ENCODE measurements at regions not wholly inside any gene's neighbourhood (a gene's known extent, or its start where the extent isn't known, plus 50 kb on each side); places are given as distances from the start of the nearest gene placed in this dataset.

DNA sequence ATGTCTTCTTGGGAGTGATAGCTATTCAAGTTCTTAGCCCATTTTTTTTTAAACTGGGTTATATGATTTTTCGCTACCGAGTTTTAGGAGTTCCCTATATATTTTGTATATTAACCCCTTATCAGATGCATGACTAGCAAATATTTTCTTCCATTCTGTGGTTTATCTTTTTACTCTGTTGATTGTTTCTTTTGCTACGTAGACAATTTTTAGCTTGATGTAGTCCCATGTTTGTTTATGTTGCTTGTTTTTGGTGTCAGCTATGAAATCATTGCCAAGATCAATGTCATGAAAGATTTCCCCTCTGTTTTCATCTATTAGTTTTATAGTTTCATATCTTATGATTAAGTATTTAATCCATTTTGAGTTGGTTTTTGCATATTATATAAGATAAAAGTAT, 480.5 kb downstream of the CDH11 start:
- TF ChIP-seq, protein P1, sequence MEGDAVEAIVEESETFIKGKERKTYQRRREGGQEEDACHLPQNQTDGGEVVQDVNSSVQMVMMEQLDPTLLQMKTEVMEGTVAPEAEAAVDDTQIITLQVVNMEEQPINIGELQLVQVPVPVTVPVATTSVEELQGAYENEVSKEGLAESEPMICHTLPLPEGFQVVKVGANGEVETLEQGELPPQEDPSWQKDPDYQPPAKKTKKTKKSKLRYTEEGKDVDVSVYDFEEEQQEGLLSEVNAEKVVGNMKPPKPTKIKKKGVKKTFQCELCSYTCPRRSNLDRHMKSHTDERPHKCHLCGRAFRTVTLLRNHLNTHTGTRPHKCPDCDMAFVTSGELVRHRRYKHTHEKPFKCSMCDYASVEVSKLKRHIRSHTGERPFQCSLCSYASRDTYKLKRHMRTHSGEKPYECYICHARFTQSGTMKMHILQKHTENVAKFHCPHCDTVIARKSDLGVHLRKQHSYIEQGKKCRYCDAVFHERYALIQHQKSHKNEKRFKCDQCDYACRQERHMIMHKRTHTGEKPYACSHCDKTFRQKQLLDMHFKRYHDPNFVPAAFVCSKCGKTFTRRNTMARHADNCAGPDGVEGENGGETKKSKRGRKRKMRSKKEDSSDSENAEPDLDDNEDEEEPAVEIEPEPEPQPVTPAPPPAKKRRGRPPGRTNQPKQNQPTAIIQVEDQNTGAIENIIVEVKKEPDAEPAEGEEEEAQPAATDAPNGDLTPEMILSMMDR (IDR thresholded peaks at IDR 0.05), result no peak
- TF ChIP-seq POLR2A (IDR thresholded peaks at IDR 0.05), result no peak
- TF ChIP-seq POLR2AphosphoS5 (IDR thresholded peaks at IDR 0.05; ENCODE audit: insufficient read depth in 1 of 2, low read depth in 1 of 2), result no peak
- Histone ChIP-seq H3K9me3 (no peaks in the 10 kb centered on the region), H3K27me3 (no peaks in the 10 kb centered on the region), H3K4me3 (no peak overlapping the region), H3K36me3 (no peaks in the 10 kb centered on the region), H3K27ac (no peak overlapping the region), H3K4me1 (no peaks in the 10 kb centered on the region)
- intact Hi-C loops (cut with DNase I), result no loop called here
- no peak for DNase-seq (ENCODE audit: extremely low spot score in 2 of 2)

DNA sequence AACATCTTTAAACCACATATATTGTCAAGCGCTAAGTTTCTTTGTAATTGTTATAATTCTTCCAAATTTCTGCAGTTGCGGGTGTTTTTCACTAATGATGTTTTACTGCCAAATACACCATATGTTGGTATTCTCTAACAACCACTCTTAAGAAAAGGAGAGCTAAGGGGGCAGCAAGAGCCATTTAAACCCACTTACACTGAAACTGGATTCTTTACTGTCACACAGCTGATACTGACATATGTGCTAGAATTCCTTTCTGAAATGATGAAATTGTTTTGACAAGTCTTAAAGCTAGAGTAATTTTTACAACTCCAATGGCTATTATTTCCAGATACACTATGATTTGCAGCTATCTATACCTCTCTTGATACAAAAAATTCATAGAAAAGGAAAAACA, 483.1 kb downstream of the CDH11 start:
- Histone ChIP-seq H3K9me3 (no peaks in the 10 kb centered on the region), H3K36me3 (no peaks in the 10 kb centered on the region), H3K27me3 (no peaks in the 10 kb centered on the region), H3K4me1 (no peaks in the 10 kb centered on the region), H3K4me3 (no peak overlapping the region), H3K27ac (no peak overlapping the region)
- TF ChIP-seq POLR2AphosphoS5 (IDR thresholded peaks at IDR 0.05; ENCODE audit: insufficient read depth in 1 of 2, low read depth in 1 of 2) (no peak), POLR2A (IDR thresholded peaks at IDR 0.05) (no peak)
- TF ChIP-seq, protein P1 (IDR thresholded peaks at IDR 0.05), result no peak
- intact Hi-C loops (cut with DNase I), result no loop called here
- no peak for DNase-seq (ENCODE audit: extremely low spot score in 2 of 2)

DNA sequence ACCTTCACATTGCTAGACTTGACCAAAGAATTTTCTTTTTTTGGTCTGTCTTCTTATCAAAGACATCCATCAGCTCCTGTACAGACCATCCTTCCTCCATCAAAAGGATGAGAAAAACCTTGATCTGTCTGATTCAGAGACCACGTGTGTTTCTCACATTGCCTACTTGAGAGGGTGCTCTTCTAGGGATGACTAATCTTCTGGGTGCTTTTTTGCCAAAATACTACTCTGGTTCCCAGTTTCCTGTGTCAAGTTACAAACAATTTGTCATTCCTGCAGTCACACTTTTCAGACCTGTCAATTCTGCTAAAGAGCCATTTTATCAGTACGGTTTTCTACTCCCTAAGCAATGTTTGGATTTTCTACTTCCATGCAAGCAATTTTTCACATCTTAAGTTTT, 492.2 kb downstream of the CDH11 start:
- Histone ChIP-seq H3K4me3 (no peak overlapping the region), H3K9me3 (no peaks in the 10 kb centered on the region), H3K27me3 (no peaks in the 10 kb centered on the region), H3K36me3 (no peaks in the 10 kb centered on the region), H3K4me1 (no peaks in the 10 kb centered on the region), H3K27ac (no peak overlapping the region)
- DNase-seq (ENCODE audit: extremely low spot score in 2 of 2), result no peak
- intact Hi-C loops (cut with DNase I), result no loop called here
- TF ChIP-seq, protein P1 (IDR thresholded peaks at IDR 0.05), result no peak
- TF ChIP-seq POLR2A (IDR thresholded peaks at IDR 0.05) (no peak), POLR2AphosphoS5 (IDR thresholded peaks at IDR 0.05; ENCODE audit: insufficient read depth in 1 of 2, low read depth in 1 of 2) (no peak)

DNA sequence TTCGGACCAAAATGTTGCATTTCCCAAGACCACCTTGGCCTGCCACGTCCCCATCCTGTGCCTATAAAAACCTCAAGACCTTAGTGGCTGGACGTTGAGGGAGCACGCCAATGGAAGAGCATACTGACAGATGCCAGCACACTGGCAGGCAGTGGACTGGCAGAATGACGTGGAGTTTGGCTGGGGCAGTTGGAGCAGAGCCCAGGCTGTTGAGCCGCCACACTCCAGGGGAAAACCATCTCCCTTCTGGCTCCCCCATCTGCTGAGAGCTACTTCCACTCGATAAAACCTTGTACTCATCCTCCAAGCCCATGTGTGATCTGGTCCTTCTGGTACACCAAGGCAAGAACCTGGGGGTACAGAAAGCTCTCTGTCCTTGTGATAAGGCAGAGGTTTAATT, 494.1 kb downstream of the CDH11 start:
- H3K9me3 ChIP-seq, result no peaks in the 10 kb centered on the region
- H3K27me3 ChIP-seq, result no peaks in the 10 kb centered on the region
- H3K36me3 ChIP-seq, result no peaks in the 10 kb centered on the region
- H3K27ac ChIP-seq, result no peak overlapping the region
- no peak for DNase-seq (ENCODE audit: extremely low spot score in 2 of 2)
- H3K4me1 ChIP-seq, result no peaks in the 10 kb centered on the region
- TF ChIP-seq POLR2A (IDR thresholded peaks at IDR 0.05) (no peak), POLR2AphosphoS5 (IDR thresholded peaks at IDR 0.05; ENCODE audit: insufficient read depth in 1 of 2, low read depth in 1 of 2) (no peak)
- TF ChIP-seq, protein P1 (IDR thresholded peaks at IDR 0.05), result no peak
- H3K4me3 ChIP-seq, result no peak overlapping the region
- intact Hi-C loops (cut with DNase I), result no loop called here

DNA sequence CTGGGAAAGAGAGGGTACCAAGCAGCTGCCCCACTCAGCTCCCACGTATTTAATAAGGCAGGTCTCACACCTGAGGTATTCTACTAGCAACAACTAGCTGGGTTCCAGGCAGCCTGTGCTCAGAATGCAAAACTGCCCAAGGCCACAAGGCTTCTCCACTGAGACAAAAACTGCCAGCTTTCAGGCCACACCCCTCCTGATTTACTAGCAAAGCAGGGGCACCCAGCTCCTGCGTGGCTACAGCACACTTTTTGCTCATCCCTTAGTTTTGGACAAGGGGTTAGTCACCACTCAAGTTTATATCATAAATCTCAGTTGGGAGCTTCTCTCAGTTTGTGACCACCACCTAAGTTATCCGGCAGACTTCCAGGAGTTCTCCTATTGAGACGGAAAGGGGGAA, 494.6 kb downstream of the CDH11 start:
- no peak overlapping the region for H3K27ac ChIP-seq
- no peak for DNase-seq (ENCODE audit: extremely low spot score in 2 of 2)
- TF ChIP-seq POLR2A (IDR thresholded peaks at IDR 0.05) (no peak), POLR2AphosphoS5 (IDR thresholded peaks at IDR 0.05; ENCODE audit: insufficient read depth in 1 of 2, low read depth in 1 of 2) (no peak)
- TF ChIP-seq, protein P1 (IDR thresholded peaks at IDR 0.05), result no peak
- H3K4me1 ChIP-seq, result no peaks in the 10 kb centered on the region
- intact Hi-C loops (cut with DNase I), result no loop called here
- no peaks in the 10 kb centered on the region for H3K27me3 ChIP-seq
- no peaks in the 10 kb centered on the region for H3K36me3 ChIP-seq
- no peak overlapping the region for H3K4me3 ChIP-seq
- H3K9me3 ChIP-seq, result no peaks in the 10 kb centered on the region

Data from vagina (tissue), 2 donors.